Stimulated activated CD8-positive, alpha-beta memory T cell treated with anti-CD3 and anti-CD28 coated beads, Interleukin-12 subunit alpha, Interleukin-12 subunit beta, amount 100 ng/mL, for 24 hours (primary cell): ENCODE measurements at regions not wholly inside any gene's neighbourhood (a gene's known extent, or its start where the extent isn't known, plus 50 kb on each side); places are given as distances from the start of the nearest gene placed in this dataset.
"Not testable (repeated sequence)": the region's sequence is repeated elsewhere in the genome, so short reads cannot be mapped to it uniquely, and the experiment has no call there.

Experiments used
- DNase-seq: peaks from one replicate; pipeline ENCODE4 v3.0.0-alpha.2; 2020; ENCODE audit errors: extremely low read depth

- DNase-seq = no peak
Measured at GRCh38 chr6:43935921-43936439, 166.0 kb downstream of the VEGFA start.

- no peak for DNase-seq
Measured at GRCh38 chr6:43934803-43935602, 165.0 kb downstream of the VEGFA start.

GRCh38 chr6:43934183-43934802, 164.3 kb downstream of the VEGFA start:
- no peak for DNase-seq

DNA sequence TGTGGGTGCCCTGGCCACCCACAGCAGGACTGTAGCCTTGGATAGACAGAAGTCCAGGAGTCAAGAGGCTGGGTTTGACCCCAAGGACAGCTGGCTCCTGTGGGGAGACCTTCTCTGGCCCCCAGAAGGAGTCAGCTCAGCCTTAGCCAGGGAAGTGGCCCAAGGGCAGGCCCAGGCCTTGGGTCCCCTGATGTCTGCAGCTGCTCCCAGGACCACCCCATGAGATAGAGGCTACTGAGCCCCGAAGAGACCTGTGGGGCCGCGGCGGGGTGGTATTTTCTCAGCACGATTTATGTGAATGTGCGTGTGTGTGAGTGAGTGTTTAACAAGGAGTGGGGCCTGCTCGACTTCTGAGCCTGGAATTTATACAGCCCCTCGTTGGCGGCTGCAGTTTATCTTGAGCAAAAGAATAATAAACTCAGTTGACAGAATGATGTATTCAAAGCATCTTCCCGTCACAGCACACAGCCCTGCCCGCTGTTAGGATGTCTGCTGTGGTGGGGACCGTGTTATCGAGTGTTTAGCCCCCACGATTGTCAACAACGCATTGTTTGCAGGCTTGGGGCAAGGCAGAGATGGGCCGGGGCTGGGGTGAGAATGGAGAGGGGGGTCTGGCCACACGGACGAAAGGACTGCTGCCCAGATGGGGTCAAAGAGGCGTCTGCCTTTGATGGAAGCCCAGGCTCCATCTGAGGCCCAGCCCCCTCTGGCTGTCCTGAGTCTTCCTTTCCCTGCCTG, 163.3 kb downstream of the VEGFA start:
- DNase-seq = no peak

DNA sequence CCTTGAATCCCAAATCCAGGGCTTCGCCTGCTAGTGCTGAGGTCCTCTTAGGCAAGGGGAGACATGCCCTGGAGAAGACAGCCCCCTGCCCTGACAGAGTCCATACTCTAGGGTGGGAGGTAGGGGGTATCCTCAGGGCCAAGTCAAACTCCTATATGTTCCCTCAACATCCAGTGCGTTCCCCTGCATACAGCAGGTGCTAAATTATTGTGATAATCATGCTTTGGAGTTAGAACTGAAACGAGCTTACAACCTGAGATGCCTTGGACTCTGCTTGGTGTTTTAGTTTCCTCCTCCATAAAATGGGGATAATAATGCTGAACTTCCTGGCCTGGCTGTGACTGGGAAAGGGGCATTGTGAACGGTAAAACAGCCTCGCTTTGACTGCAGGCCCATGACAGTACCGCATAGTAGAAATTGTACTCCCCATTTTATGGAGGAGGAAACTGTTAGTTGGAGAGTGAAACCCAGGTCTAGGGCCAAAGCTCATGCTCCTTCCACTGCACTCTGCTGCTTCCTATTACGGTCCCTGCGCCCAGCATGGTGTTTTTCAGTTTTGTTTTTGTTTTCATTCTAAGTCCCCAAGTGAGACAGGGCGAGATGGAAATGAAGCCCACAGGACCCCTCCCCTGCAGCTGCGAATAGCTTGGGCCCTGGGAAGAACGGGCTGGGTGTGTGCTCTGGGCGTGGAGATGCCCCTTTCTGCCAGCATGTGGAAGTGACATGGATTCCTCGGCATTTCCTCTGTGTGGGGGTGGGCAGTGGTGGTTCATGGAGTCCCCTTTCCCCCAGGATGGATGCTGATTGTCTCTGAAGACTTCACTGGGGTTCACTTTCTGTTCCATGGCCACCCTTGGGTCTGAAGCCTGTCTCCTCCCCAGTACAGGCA, 162.5 kb downstream of the VEGFA start:
- DNase-seq = no peak

- no peak for DNase-seq
Measured at GRCh38 chr6:43931201-43931600, 161.2 kb downstream of the VEGFA start.

GRCh38 chr6:43930440-43931154, 160.6 kb downstream of the VEGFA start:
- no peak for DNase-seq

- DNase-seq = no peak
Measured at GRCh38 chr6:43929511-43929910, 159.5 kb downstream of the VEGFA start.

- no peak for DNase-seq
Measured at GRCh38 chr6:43927532-43928210, 157.7 kb downstream of the VEGFA start.

DNA sequence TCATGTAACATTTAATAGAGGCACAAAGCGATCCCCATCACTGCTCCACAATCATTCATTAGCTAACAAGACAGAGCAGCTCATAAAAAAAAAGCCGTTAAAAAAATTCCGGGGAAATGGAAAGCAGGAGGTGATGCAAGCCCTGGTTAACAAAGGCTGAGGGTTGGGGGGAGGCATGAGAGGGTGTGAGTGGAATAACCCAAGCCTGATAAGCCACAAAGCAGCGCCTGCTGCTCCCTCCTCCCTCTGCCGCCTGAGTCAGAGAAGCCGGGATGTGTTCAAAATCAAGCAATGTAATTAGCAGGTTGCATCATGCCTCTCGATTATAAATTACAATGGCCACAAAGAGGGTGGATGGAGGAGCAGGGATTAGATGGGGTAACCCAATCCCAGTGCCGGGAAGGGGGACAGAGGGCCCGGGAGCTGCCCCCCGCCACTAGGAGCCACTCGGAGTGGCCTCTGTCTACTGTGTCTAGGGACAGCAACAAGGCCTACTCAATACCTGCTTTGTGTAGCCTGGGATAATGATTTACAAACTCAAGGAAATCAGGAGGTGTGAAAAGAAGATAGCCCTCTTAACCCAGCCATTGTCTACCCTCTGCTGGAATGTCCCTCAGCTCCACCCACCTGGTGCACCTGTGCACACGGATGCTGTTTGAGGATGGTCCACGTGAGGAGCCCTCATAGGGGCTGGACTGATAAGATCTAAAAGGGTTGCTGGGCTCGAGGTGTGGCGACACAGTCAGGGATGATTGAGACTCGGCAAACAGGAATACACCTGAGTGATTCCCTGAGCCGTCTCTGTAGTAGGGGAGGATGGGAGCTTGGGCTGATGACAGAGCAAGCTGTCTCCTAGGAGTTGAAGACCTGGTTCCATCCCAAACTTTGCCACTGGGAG, 156.9 kb downstream of the VEGFA start:
- no peak for DNase-seq

DNA sequence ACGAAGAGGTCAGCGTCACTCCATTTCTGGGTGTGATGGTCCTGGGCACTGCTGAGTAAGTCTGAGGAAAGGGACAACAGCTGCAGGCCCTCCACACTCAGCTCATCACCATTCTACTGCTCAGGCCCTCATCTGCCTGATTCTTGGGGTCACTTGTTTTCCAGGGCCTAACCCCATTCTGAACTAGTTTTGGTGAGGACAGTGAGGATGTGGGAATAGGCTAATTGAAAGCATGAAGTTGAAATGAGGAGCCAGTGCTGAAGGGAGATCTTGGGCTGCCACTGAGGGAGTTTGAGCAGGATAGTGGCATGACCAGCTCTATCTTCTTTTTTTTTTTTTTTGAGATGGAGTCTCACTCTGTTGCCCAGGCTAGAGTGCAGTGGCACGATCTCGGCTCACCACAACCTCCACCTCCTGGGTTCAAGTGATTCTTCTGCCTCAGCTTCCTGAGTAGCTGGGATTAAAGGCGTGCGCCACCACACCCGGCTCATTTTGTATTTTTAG, 155.7 kb downstream of the VEGFA start:
- DNase-seq = not testable (repeated sequence)

DNA sequence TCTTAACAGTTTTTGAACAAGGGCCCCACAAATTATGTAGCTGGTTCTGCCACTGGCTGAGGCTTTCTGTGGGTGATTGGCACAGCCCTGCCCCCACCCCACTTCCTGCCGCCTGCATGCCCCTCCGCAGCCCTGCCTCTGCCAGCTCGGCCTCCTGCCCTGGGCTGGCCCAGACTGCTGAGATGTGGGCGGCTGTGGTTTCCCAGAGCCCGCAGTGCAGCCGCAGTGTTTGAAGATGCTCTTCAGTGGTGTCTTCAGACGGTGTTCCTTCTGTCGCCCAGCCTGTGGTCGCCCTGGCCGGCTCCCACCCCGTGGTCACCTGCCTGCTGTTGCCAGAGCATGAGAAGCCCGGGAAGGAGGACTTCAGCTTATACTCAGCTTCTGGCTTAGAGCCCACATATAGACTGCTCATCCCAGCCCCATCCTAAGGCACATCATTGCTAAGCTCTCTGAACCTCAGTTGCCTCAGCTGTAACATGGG, 154.3 kb downstream of the VEGFA start:
- DNase-seq = peak; percentile 11

DNA sequence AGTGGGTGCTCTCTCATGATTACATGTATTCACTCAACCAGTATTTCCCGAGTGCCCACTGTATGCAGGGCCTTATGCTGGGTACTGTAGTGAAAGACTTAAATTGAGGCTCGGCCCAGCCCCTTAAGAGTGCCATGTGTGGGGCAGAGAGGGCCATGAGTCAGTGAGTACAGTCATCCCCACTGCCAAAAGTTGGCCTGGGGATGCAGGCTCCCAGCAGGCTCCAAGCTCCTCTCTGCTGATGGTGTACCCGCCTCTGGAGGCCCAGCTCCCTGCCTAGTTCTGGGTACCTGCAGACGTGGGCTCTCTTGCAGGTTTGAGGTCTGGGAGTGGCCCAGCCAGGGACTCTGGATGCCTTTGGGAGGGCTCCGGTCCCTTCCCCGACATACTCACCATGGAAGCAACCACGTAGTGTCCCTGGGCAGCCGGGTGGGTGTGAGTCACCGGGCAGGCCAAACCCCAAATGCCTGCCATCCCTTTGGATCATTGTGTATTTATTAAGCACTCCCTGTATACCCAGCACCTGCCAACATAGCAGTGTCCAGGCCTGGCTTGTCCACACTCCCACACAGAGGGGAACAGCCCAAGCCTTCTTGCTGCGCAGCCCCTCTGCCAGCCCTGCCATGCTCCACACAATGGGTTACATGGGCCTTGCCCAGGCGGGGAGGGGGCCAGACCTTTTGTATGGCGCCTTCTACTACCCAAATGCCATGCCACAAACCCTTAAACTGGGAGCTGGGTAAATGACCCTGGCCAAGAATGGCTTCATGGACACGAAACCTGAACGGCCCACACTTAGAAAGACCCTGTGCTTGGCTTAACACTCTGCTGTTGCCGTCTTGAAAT, 153.6 kb downstream of the VEGFA start:
- DNase-seq = no peak

DNA sequence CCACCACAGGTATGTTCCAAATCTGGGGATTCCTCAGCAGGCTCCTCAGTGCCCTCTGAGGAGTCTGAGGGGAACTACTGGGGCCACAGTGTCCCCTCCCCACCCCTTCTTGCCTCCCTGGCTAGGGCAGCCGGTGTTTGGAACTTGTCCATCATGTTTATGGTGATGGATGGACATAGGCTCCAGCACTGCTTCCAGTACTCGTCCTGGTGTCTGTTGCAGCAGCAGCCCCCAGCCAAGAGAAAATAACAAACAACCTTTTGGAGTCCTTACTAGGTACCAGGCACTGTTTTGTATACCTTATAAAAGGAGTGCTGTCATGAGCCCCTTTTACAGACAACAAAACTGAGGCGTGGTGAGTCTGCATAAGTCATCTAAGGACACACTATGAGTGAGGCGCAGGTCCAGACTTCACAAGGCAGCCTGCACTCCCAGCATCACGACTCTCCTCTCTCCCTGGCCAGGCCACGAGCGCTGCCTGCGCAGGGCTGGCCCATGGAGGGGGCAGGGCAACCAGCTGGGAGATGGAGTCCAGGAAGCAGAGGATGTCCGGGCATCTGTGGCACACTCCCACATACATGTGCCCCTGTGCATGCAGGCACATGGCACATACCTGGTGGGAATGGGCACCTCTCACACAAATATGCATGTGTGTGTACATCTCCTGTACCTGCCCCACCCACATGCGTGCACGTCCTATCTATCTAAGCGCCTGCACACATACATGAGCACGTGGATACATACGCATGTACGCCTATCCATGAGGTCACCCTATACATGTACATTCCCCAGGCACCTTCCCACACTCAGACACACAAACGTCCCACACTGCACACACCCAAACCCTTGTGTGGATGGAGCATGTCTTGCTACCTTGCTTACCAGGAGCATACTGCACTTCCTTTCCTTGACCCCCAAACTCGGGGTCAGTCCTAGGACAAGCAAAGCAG, 152.7 kb downstream of the VEGFA start:
- DNase-seq = no peak

DNA sequence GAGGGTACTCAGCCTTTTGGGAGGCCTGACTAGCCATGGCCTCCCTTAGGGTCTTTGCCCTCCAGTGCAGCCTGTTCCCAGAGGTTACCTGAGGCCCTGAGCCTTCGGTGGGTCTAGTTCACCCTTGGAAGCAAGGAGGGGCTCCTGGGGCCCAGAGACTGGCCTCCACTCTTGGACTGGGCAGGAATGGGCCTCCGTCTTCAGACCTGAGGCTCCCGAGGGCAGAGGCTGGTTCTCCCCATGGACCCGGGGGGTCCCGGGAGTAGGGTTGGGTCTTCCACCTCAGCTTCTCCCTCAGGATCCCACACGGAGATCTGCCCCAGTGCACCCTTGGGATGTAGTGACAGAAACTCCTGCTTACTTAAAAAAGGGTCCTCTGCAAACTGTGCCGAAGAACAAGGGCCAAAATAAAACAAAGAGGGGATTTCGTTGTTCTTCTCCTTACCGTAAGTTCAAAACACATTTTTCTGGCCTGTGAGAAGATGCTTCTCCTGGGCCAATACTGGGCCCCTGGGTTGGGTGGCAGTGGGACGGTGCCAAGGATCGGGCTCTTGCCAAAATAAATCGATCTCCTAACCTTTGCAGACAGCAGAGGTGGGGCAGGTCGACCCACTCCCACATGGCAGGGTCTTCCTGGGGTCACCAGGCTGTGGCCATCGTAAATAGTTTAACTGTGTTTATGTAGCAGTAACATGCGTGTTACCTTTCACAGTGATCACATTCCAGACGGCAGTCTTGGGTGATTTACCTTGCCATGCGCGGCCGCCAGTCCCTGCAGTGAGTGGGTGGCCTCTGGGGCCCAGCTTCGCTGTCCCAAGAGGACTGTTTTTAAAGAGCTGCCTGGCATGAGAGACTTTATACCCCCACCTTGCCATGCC, 151.8 kb downstream of the VEGFA start:
- DNase-seq = no peak

GRCh38 chr6:43921039-43921438, 151.0 kb downstream of the VEGFA start:
- DNase-seq = no peak
